NCI-H526 (cell line): ENCODE measurements at regions not wholly inside any gene's neighbourhood (a gene's known extent, or its start where the extent isn't known, plus 50 kb on each side); places are given as distances from the start of the nearest gene placed in this dataset.
A peak's percentile ranks its signal among the peaks of the same experiment; 100 is the strongest.
"Not testable (repeated sequence)": the region's sequence is repeated elsewhere in the genome, so short reads cannot be mapped to it uniquely, and the experiment has no call there.

Source experiments
- DNase-seq, 2 experiments: peaks; one replicate each; lab custom pipeline; 2025; lab: John Stamatoyannopoulos, UW

DNA sequence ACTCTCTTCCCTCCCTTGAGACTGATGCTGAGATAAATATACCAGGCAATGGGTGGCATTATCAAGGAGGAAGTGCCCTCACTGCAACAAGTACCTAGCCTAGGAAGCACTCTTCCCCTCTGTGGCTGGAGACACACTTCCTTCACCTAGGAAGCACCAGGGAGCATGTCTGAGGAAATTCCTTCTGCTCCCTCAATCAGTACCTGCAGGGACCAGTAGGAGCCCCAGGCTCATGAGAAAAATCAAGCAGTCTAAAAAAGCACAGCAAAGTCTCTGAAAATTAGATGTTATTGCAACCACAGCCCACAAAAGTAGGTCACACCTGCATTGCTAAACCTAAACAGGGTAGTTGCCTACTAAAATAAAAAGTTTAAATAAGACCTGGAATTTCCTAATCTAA, 78.2 kb upstream of the TRPM1 start:
- no peak for DNase-seq

DNA sequence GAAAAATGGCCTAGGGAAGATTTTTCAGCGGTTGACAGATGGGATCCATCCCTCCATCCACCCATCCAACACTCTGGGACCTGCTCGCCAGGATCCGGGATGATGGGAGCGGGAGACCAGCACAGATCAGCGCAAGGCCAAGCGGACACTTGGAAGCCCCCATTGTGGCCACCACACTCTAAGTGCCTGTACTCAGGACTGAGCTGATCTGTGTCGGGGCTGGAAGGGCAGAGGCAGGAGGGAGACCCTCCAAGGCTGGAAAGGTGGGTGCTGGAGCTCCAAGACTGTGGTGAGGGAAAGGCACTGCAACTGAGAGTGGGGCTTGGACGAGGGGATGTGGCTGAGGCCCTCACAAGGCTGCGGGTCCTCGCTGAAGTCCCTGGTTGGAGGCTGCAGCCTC, 91.8 kb upstream of the TRPM1 start:
- no peak for DNase-seq

DNA sequence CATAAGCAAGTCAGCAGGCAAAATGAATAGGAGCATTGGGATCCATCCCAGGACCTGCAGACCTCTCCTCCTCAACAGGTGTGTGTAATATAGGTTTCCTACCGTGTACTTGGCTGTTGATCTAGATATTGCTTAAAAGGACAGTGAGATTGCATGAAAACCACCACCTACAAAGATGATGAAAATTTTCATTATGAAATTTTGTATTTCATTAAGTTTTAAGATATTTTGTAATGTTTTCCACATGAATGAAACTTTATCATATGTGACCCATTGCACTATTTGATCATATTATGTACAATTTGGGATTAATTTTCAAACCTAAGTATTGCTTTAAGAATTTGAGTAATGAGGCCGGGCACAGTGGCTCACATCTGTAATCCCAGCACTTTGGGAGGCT, 94.3 kb upstream of the TRPM1 start:
- peak in 1 of 2 experiments; percentile 3 for DNase-seq

DNA sequence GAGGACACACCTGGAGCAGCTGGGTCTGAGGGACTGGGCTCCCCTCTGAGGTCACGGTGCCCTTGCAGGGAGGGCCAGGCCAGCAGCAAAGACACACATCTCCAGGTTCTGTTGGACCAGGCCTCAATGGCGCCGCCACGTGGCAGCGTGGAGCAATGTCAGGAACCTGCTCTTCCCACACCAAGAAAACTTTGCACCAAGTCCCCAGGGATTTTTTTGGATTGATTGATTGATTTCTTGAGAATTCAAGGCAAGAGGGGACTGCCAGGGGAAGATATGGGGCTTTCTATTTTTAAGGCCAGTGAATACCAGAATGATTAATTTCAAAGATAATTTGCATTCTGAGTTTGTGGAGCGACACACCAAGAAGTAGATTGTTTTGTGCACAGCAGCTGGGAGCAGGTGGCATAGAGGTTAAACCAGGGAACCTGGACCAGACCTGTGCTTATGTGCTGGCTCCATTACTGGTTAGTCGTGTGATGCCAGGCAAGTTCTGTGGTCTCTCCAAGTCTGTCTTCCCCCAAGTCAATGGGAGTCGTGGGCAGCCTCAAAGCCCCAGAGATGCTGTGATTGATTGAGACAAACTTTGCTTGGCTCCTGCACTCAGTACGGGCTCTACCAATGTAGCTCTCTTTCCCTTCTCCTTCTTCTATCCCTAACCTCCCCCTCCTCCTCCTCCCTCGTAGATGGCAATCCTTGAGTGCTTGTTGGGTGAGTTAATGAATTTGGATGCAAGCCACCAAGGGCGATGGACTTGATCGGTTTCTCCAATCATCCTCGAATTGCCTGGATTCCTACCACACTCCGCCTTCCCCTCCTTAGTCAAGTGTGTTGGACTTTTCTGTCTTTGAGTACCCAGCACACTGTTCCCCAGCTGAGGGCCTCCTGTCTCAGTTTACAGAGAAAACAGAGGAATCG, 96.2 kb upstream of the TRPM1 start:
- DNase-seq, result peak; percentile 2 to 62

DNA sequence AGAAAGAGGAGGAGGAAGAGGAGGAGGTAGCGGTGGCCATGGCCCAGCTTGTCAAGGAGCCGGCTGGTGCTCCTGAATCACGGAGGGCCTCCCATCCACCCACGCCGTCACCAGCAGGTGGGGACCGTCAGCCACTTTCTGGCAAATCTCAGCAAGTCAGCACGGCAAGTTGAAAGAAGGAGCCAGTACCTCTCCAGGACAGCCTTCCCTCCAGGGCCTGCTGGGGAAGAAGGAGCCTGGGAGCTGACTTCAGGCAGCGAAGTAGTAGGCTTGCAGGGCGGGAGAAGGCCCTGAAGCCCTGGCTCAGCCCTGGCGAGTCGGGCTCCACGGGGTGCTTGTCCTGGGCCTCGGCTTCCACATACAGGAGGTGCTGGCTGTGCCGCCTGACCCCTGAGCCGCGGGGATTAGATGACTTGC, 99.2 kb upstream of the TRPM1 start:
- peak in 1 of 2 experiments; percentile 41 for DNase-seq

DNA sequence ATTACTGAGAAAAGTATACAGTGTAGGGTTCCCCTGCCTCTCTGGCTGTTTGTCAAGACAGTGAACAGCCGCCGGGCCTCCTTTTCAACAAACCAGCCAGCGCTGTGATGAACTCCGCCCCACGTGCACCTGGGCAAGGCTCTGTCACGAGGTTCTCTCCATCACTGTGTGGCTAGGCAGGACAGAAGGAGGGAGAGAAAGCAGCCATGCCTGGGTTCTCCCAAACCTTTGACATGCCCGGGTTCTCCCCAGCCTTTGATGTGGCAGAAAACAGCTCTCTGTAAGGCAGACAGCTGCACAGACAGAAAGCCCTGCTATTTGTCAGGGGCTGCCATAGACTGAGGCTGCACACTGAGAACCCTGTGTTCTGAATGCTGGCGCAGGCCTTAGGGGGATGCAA, 101.4 kb upstream of the TRPM1 start:
- DNase-seq, result no peak

DNA sequence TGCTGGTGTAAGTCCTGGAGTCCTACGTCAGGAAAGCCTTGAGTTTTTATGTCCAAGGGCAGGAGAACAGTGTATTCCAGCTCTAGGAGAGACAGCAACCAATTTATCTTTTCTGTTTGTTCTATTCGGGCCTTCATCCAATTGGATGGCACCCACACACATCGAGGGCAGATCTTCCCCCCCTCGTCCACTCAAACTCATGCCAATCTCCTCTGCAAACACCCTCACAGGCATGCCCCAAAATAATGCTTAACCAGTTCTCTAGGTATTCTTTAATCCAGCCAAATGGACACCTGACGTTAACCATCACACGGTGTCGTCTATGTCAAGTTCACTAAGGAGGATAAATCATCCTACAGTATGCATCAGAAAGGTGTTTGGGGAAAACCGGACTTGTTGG, 102.5 kb upstream of the TRPM1 start:
- DNase-seq, result no peak

DNA sequence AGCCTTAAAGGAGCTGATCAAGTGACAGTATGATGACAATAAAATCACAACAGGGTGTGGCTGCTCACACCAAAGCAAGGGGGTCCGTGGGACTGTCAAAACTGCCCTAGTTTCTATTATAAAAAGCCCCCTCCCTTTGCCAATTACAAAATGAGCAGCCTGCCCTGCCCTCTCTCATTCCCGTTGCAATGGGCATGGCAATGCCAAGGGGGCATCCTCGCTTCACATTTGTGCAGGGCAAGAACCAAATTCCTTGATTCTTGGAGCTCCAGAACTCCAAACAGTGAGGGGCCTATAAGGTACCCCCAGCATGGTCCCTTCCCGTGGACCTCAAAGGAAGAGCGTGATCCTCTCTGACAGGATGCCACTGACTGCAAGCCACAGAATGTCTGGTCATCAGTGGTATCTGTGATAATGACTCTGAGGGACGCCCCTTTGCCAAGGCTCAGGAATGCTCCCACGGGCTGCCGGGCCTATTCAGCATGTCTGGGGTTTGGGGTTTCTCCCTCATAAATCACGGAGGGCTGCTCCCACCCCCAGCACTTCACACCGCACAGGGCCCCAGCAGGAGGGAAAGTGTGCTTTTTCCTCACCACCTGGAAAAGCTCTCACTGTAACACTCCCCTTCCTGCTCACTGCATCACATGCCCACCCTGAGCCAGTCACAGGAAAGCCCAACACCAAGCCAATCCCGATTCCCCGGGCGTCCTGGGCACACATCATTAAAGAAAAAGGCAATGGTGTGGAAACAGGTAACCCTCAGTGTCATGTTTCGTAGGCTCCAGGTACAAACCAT, 105.1 kb upstream of the TRPM1 start:
- DNase-seq, result peak in 1 of 2 experiments; percentile 22

DNA sequence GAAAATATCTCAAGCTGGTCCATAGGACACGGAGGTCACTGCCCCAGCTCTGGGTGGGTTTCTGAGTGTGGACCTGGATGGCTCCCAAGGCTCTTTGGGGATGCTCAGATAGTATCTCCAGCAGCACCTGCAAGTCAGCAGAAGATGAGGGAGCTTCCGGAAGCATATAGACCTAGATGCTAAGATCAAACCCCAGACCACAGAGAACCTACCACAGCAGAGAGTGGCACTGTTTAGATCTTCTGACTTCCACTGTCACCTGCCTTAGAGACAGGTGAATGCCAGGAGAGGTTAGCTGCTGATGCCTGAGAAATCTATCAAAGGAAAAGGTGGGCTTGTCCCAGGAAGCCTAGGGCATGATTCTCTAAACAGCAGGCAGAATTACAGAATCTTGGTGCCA, 105.7 kb upstream of the TRPM1 start:
- no peak for DNase-seq

DNA sequence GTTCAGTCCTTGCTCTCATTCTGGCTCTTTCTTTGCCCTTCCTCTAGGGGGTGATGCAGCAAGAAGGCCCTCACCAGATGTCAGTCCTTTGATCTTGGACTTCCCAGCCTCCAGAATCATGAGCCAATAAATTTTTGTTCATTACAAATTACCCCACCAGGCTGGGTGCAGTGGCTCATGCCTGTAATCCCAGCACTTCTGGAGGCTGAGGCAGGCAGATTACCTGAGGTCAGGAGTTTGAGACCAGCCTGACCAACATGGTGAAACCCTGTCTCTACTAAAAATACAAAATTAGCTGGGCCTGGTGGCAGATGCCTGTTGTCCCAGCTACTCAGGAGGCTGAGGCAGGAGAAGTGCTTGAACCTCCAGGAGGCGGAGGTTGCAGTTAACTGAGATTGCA, 106.3 kb upstream of the TRPM1 start:
- not testable (repeated sequence) for DNase-seq

DNA sequence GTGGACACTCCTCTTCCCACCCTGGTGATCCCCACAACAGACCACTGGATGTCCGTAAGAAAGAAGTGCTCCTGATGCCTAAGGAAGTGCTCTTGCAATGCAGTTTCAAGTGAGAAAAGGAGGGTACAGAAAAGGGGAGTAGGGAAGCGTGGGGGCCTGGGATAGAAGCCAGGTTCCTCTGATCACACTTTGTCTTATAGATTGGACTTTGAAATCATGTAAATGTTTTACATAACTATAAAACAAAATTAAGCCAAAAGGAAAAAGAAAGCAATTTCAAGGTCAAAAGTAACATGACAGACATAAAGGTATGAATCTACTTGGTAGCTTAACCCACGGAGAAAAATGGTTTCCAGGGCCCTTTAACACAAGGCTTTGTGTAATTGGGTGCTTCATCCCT, 107.3 kb upstream of the TRPM1 start:
- no peak for DNase-seq

DNA sequence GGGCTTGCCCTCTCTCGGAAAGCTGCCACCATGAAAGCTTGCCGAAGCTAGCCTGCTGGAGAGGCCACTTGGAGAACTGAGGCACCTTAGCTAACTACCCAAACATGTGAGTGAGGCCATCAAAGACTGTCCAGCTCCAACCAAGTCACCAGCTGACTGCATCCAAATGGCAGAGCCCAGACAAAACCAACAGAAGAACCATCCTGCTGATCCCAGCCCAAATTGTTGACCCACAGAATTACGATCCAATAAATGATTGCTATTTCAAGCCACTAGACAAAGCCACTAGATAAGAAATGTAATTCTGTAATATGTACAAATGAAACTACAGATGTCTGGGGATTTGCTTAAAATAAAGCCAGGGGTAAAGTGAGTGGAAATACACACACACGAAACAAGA, 109.8 kb upstream of the TRPM1 start:
- DNase-seq, result no peak

DNA sequence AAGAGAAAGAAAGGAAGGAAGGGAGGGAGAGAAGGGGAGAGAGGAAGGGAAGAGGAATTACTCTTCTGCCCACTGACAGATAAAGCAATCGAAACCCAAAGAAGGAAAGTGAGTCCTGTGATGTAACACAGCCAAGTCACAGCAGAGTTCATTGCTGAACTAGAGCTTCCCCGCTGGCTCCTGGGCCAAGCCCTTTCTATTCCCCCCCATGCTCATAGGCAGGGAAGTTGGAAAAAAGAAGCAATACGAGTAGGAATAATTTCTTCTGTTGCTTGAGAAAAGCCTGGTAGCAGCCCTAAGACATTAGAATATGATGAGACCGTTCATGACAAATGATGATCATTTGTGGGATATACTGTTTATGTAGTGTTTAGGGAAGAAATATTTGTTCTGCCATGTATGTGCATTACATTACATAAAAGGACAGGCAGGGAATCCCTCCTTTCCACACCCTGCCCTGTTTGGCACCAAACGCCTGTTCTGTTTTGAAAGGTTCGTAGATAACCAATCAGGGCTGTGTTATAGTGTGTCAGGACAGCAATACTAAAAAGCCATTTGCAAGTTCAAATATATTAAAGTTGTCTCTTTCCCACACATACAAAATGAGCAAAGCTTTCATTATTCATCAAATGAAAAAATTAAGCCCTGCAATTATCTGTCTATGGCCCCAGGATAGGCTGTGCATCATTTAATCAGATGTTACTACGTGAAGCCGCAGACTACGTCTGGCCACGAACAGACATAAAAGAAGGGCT, 111.0 kb upstream of the TRPM1 start:
- DNase-seq, result no peak

DNA sequence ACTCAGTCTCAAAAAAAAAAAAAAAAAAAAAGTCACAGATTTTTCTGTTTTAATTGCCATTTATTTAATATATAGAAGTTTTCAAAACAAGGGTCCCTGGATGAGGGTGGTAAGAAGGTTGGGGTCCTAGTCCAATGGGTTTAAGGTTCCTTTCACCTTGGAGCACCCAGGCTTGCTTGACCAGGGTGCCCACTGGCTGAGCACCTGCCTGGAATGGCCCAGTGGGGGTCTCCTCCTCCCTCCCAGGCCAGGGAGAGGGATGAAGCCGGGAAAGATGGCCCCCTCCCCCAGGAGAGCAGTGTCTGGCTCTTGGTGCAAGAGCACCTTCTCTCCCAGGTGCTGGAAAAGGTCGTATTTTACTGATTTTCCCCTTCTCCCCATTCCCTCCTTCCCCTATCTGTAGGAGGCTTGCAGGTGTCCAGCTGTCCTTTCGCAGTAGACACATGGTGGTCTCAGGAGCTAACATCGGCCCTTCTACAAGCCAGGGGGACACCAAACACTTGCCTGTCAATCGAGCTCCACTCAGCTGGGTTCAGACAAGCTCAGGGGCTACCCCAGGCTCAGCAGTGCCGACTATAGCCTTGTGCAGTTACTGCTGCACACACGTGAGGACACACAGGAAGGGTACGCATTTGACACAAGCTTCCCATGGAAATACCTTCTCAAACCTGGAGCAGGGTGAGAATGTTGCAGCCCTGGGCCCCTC, 112.3 kb upstream of the KLF13 start:
- DNase-seq, result peak in 1 of 2 experiments; percentile 36

DNA sequence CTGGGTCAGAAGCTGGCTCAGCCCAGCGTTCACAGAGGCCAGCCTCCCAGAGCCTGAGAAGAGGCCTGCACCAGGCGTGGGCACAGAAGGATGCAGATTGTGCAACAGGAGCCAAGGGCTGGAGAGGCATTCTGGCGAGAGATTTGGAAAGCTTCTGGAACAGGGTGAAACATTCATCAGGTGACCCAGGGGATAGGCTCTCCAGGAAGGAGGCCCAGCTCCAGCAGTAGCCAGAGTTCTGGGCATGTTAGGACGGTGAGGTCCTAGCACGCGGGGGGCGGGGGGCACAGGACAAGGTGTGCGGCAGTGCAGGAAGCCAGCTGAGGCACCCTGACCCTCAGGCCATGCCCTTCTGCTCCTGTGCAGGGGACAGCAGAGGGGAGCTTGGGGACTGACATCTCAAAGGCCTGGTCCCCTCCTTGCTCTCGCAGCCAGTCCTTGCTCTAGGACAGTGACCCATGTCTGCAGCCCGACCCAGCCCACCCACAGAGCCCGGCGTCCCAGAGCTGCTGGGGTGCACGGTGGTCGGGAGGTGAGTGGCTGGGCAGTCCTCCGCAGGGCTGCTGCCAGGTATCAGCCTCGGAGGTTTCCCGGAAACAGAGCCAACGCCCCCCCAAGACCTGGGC, 111.7 kb upstream of the KLF13 start:
- DNase-seq, result no peak

DNA sequence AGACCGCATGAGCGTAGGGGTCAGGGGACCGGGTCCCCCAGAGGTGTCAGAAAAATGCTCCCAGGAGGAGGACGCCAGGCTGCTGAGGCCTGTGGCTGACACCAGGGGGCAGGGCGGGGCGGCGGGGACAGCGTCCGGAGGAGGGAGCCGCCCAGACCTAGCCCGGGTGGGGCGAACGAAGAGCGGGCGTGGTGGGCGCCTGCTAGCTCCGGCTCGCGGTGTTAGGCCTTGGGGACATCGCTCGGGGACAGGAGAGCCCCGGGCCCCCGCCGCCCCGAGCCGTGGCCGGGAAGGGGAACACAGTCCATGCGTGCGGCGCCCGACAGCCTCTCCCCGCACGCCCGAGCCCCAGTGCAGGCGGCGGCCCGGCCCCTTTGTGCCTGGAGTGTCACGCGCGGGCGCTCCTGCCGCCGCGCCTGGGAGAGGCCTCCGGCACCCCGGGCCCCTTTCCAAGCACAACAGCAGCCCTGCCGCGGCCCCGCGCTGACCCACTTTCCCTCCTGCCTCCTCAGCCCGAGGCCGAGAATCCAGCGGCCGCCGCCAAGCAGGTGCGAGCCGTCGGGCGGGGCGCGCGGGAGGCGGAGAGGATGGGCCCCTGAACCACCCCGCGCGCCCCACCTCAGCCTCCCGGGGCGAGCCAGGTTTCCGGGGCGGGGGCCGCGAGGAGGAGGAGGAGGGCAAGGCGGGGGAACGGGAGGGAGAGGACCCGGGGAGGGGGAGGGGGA, 111.0 kb upstream of the KLF13 start:
- peak; percentile 20 to 88 for DNase-seq

DNA sequence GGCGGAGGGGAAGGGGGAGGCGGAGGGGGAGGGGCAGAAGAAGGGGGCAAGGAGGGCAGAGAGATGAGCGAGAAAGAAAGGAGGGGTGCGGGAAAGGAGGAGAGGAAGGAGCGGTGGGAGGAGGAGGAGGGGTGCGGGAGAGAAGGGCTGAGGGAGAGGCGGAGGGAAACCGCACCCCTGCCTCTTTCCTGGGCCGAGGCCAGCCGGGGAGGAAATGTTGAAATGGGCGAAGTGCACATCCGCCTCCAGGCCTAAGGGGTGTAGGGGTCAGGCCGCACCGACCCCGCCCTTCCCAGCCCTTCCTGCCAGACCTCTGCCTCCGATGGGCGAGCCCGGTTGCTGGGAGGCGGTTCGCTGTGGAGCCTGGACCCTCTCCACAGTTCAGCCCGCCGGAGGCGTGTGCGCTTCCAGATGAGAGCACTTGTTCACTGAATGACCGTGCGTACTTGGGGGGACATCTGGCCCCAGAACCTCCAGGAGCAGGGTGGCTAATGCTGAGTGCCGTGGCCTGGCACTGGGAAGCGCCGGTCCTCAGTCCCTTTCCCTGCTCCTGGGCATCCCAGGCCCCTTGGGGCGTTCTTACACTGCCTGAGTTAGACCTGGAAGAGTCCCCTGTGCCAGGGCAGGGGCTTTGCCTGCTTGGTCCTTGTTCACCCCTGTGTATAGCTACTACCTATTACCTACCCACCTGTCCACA, 110.3 kb upstream of the KLF13 start:
- DNase-seq, result peak; percentile 27 to 76

DNA sequence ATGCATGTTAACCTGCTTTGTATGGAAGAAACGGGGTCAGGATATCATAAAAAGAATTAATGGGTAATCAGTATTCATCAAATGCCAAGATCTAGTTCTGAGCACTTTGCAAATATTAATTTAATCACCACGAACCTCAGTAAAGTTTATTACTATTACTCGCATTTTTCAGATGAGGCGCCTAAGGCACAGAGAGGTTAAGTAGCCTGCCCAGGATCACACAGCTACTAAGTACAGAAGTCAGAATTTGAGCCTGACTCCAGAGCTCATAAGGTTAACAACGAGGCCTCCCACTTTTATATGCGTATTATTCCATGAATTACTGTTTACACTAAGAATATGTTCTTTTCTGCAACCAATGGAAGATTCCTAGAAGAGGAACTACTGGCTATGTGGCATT, 109.6 kb upstream of the KLF13 start:
- DNase-seq, result no peak

DNA sequence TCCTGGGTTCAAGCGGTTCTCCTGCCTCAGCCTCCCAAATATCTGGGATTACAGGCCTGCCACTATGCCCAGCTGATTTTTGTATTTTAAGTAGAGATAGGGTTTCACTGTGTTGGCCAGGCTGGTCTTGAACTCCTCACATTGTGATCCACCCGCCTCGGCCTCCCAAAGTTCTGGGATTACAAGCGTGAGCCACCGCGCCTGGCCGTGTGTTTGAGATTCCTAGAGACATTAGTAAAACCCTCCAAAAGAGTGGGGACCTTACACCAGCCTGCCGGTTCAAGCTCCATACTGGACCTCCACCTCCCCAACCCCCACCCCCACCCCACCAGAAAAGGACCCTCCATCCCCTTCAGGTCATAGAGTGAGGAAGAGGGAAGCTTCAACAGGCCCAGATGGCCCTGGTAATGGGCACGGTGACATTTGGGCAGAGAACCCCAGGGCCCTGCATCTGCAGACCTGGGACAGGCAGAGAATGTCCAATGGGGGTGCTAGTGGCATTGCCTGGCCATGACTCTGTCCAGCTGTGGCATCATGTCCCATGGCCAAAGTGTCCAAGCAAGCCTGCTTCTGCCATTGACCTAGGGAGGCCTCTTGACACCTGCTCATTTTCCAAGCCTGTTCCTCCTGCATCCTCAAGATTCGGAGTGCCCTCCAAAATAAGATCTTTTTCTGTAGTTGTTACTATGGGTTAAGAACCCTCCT, 108.9 kb upstream of the KLF13 start:
- DNase-seq, result no peak
